Esophagus squamous epithelium (tissue), 5 donors: ENCODE measurements at regions not wholly inside any gene's neighbourhood (a gene's known extent, or its start where the extent isn't known, plus 50 kb on each side); places are given as distances from the start of the nearest gene placed in this dataset.
"Not testable (repeated sequence)": the region's sequence is repeated elsewhere in the genome, so short reads cannot be mapped to it uniquely, and the experiment has no call there.

Source experiments
- DNase-seq: peaks from one replicate; lab custom pipeline; 2025; lab: John Stamatoyannopoulos, UW
- H3K27ac ChIP-seq, 4 donors: fragments of 200-600 bp; sonication (generic); one replicate each; pipeline ENCODE4 v1.5.1; 2016 to 2019; ENCODE audit warnings: mild to moderate bottlenecking in 1 of 4
- H3K27me3 ChIP-seq, 4 donors: fragments of 200-600 bp; sonication (generic); 1 replicate in 3 of 4; 2 replicates in 1 of 4; pipeline versions ENCODE4 v1.5.1 to v1.6.0; 2017 to 2021; ENCODE audit warnings: antibody characterized with exemption in 1 of 4
- H3K36me3 ChIP-seq, 3 donors: fragments of 200-600 bp; sonication (generic); one replicate each; pipeline ENCODE4 v1.5.1; 2016 to 2019
- H3K4me1 ChIP-seq, 3 donors: fragments of 200-600 bp; sonication (generic); one replicate each; pipeline ENCODE4 v1.5.1; 2017 to 2019
- H3K4me3 ChIP-seq, 4 donors: fragments of 200-600 bp; sonication (generic); 1 replicate in 3 of 4; 2 replicates in 1 of 4; pipeline ENCODE4 v1.5.1; 2016 to 2019; ENCODE audit warnings: mild to moderate bottlenecking in 2 of 4, moderate library complexity in 1 of 4
- H3K9me3 ChIP-seq, 3 donors: fragments of 200-600 bp; sonication (generic); one replicate each; pipeline ENCODE4 v1.5.1; 2016 to 2019
- POLR2A ChIP-seq, 4 donors: fragments of 450-650 bp; IDR thresholded peaks; one replicate each; pipeline ENCODE4 v1.6.1; 2017; ENCODE audit warnings: antibody characterized with exemption in 4 of 4, mild to moderate bottlenecking in 4 of 4, moderate library complexity in 3 of 4
- WGBS, 2 donors: methylation state at CpG; one replicate each; pipeline ENCODE4 v1.1.5; 2018; 5-methylcytosine and 5-hydroxymethylcytosine counted together
- intact Hi-C: fragments of 100-400 bp; cut with DNase I; formaldehyde crosslinking; loops from one replicate; pipeline ENCODE4 v1.15.0; 2022
- TF ChIP-seq, protein P1 (sequence below), 6 experiments: fragments of 450-650 bp in 4 of 6; fragments of 200-600 bp in 2 of 6; sonication (generic) in 2 of 6; IDR thresholded peaks; one replicate each; pipeline ENCODE4 v1.5.1; 2016 to 2019; ENCODE audit warnings: antibody characterized with exemption in 6 of 6, mild to moderate bottlenecking in 4 of 6, moderate library complexity in 4 of 6
- donor health status: DM: yes; HTN: yes; CAD: no.

- no peak for TF ChIP-seq POLR2A (IDR thresholded peaks at IDR 0.05)
- TF ChIP-seq, protein P1, sequence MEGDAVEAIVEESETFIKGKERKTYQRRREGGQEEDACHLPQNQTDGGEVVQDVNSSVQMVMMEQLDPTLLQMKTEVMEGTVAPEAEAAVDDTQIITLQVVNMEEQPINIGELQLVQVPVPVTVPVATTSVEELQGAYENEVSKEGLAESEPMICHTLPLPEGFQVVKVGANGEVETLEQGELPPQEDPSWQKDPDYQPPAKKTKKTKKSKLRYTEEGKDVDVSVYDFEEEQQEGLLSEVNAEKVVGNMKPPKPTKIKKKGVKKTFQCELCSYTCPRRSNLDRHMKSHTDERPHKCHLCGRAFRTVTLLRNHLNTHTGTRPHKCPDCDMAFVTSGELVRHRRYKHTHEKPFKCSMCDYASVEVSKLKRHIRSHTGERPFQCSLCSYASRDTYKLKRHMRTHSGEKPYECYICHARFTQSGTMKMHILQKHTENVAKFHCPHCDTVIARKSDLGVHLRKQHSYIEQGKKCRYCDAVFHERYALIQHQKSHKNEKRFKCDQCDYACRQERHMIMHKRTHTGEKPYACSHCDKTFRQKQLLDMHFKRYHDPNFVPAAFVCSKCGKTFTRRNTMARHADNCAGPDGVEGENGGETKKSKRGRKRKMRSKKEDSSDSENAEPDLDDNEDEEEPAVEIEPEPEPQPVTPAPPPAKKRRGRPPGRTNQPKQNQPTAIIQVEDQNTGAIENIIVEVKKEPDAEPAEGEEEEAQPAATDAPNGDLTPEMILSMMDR (IDR thresholded peaks at IDR 0.05) = no peak
- intact Hi-C loops = no loop called here
- H3K27me3 ChIP-seq = peaks cover 0 to 4% (median 0%) of the 10 kb centered on the region in 4 donors
- no peak overlapping the region for H3K4me3 ChIP-seq
- H3K9me3 ChIP-seq = no peaks in the 10 kb centered on the region
- WGBS, 2 donors = 42 to 43% methylated on average over 8 to 9 of the region's 9 CpGs
- peaks cover 0 to 9% (median 0%) of the 10 kb centered on the region in 3 donors for H3K4me1 ChIP-seq
- DNase-seq = no peak
- no peak overlapping the region for H3K27ac ChIP-seq
- H3K36me3 ChIP-seq = no peaks in the 10 kb centered on the region
Measured at GRCh38 chr1:163472651-163473248, 151.0 kb downstream of the NUF2 start.

DNA sequence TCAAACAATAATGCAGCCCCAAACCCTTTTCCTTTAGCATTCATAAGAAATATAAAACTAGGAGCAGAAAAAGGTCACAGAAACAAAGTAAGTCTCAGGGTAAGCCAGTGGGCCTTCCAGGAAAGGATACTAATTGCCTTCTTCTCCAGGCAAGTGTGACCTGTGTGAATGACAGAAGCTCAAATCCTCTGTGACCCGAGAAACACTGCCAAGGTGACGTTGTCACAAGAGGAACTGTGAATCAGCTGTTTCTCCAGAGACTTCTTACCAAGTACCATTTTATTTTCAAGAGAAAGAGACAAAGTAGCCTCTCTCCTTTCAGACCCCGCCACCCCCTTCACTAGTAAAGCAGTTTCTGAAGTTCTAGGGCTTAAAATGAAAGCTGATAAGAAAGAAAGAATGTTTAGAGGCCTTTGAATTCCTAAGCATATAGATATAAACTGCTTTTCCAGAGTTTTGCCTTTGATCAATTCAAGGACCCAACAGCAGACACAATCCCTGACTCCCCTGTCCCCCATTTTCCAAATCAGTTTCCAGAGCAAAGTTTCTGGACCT is 155.6 kb downstream of the NUF2 start:
- 29 to 38% methylated on average over 3 of the region's 3 CpGs for WGBS, 2 donors
- intact Hi-C loops = no loop called here
- peaks cover 0 to 3% (median 0%) of the 10 kb centered on the region in 3 donors for H3K9me3 ChIP-seq
- H3K4me3 ChIP-seq = no peak overlapping the region
- DNase-seq = no peak
- H3K27me3 ChIP-seq = peaks cover 0 to 4% (median 0%) of the 10 kb centered on the region in 4 donors
- H3K36me3 ChIP-seq = no peaks in the 10 kb centered on the region
- TF ChIP-seq POLR2A (IDR thresholded peaks at IDR 0.05) = no peak
- TF ChIP-seq, protein P1 (IDR thresholded peaks at IDR 0.05) = no peak
- H3K27ac ChIP-seq = no peak overlapping the region
- peaks cover 0 to 5% (median 0%) of the 10 kb centered on the region in 3 donors for H3K4me1 ChIP-seq

- H3K36me3 ChIP-seq, intact Hi-C loops, H3K4me1 ChIP-seq, H3K9me3 ChIP-seq, H3K4me3 ChIP-seq, H3K27me3 ChIP-seq, DNase-seq, H3K27ac ChIP-seq: not testable (repeated sequence)
- no CpG with 5 or more reads among the region's 52 CpGs for WGBS, 2 donors
Measured at GRCh38 chr1:163498391-163499330, 176.9 kb downstream of the NUF2 start.

DNA sequence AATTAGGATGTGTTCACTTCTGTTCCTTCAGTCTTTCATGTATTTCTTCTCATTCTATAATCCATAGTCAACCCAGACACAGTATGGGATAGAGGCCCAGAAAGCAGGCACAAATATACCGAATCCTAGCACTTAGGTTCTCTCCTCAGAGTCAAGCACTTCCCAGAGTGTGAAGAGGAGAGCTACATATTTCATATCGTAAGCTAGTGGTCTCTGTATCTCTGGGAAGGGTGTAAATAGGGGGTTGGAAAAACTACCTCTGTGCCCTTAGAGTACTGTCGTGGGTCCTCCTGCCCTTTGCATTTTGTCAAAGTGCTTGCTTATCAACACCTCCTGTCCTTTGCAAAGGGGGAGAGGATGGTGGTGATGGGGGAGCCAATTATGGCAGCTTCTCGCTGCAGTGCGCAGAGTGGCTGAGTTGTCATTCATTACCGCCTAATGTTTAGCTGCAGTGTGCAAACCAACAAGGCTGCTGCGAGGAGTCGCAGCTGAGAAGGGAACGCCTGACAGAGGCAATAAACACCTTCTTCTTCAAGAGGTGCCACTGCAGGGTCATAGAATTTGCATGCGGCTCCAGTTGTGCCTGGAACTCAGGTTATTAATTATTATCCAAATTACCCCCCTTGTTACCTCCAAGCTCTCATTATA is 182.7 kb downstream of the NUF2 start:
- TF ChIP-seq, protein P1 (IDR thresholded peaks at IDR 0.05) = no peak
- no peak for TF ChIP-seq POLR2A (IDR thresholded peaks at IDR 0.05)
- no peak overlapping the region for H3K27ac ChIP-seq
- WGBS, 2 donors = 85 to 94% methylated on average over 9 to 10 of the region's 10 CpGs
- H3K27me3 ChIP-seq = no peaks in the 10 kb centered on the region
- no peak for DNase-seq
- H3K36me3 ChIP-seq = no peaks in the 10 kb centered on the region
- no peaks in the 10 kb centered on the region for H3K4me1 ChIP-seq
- intact Hi-C loops = no loop called here
- no peak overlapping the region for H3K4me3 ChIP-seq
- no peaks in the 10 kb centered on the region for H3K9me3 ChIP-seq

DNA sequence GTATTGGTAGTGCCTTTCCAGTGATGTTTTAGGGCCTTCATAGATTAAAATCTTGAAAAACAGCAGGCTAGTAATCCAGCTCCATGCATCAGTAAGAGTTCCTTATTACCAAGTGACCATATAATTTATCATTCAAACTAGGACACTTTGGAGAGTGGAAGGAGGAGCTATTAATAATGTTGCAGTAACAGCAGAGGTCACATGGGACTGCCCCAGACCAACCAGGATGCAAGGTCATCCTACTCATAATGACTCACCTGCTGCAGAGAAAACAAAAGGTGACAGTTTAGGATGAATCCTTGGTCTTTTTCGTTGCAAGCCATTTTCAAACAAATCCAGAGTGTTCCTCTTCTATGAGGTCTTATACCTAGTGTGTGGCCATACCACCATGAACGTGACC is 187.4 kb downstream of the NUF2 start:
- Histone ChIP-seq H3K36me3 (no peaks in the 10 kb centered on the region), H3K27ac (no peak overlapping the region), H3K4me1 (no peaks in the 10 kb centered on the region), H3K9me3 (no peaks in the 10 kb centered on the region), H3K4me3 (no peak overlapping the region), H3K27me3 (no peaks in the 10 kb centered on the region)
- DNase-seq = no peak
- no peak for TF ChIP-seq POLR2A (IDR thresholded peaks at IDR 0.05)
- TF ChIP-seq, protein P1 (IDR thresholded peaks at IDR 0.05) = no peak
- 18 to 53% methylated on average over 2 of the region's 2 CpGs for WGBS, 2 donors
- intact Hi-C loops = no loop called here
